ENCODE measurements at regions not wholly inside any gene's neighbourhood (a gene's known extent, or its start where the extent isn't known, plus 50 kb on each side); places are given as distances from the start of the nearest gene placed in this dataset.

DNA sequence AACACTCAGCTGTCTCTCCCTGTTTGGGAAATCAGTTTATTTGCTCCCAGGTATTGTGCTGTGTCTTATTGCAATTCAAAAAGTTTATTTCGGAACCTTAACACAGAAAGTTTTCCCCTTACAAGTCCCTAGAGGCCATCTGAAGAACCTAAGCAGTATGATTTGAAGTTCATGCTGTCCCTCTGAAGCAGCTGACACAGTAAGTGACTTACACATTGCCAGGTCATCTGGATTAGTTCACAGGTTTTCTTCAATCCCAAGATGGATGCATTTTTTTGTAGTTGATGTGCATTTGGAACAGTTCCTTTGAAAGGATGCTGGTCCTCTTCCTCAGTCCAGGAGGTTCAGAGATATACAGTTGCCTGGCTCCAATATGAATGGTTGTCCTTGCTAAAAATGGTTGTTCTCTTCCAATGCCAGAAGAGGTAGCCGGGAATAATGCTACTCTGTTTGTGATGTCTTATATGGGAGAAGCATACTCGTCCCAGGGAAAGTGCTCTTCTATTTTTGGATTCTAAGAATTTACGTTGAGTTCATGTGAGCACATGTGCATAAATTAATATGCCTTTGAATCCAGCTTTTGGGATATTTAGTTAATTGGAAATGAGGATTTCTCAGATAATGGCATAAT is 183.5 kb upstream of the PHYHIPL start:
- Histone ChIP-seq H3K36me3 (ENCODE audit: insufficient read depth, low read depth, low read length) (no peaks in the 10 kb centered on the region), H3K27ac (ENCODE audit: low read length) (no peak overlapping the region), H3K9me3 (ENCODE audit: insufficient read depth, low read depth, low read length) (peaks cover 8% of the 10 kb centered on the region), H3K4me1 (ENCODE audit: insufficient read depth, low read length) (no peaks in the 10 kb centered on the region), H3K27me3 (ENCODE audit: insufficient read depth, low read length) (no peaks in the 10 kb centered on the region), H3K4me3 (ENCODE audit: low read length) (no peak overlapping the region), H3K9ac (ENCODE audit: low read depth, low read length) (no peak overlapping the region)

DNA sequence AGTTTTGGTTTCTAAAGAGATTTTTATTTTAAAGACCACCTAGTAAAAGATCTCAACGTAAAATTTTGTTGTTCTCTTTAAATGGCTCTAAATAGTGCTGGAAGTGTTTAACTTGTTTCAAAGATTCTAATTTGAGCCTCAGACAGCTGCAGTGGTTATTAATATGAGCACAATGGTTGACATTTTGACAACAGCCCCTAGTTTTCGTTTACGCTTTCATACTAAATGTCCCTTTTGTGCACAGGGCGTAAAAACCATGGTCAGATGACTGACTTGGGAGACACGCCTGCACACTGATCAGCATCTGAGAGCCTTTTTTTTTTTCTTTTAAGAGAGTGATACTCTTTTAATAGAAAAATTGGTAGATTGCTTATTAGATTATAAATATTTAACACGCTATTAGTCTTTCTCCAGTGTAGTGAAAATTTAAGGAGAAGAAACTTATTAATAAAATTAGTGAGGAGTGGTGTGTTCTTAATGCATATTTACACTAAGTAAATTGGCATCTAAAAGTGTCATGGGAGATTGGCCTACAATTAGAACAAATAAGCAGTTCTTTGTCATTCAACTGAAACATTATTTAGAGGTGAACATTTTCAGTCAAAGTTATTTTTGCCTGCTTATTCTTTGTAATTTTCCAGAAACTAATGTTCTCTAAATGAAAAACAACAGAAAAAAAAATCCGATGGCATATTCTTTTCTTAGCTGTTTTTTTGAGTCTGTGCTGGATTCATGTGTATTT is 182.8 kb upstream of the PHYHIPL start:
- no peaks in the 10 kb centered on the region for H3K36me3 ChIP-seq (ENCODE audit: insufficient read depth, low read depth, low read length)
- H3K27ac ChIP-seq (ENCODE audit: low read length): no peak overlapping the region
- H3K9ac ChIP-seq (ENCODE audit: low read depth, low read length): no peak overlapping the region
- no peak overlapping the region for H3K4me3 ChIP-seq (ENCODE audit: low read length)
- peaks cover 8% of the 10 kb centered on the region for H3K9me3 ChIP-seq (ENCODE audit: insufficient read depth, low read depth, low read length)
- H3K27me3 ChIP-seq (ENCODE audit: insufficient read depth, low read length): no peaks in the 10 kb centered on the region
- H3K4me1 ChIP-seq (ENCODE audit: insufficient read depth, low read length): no peaks in the 10 kb centered on the region

DNA sequence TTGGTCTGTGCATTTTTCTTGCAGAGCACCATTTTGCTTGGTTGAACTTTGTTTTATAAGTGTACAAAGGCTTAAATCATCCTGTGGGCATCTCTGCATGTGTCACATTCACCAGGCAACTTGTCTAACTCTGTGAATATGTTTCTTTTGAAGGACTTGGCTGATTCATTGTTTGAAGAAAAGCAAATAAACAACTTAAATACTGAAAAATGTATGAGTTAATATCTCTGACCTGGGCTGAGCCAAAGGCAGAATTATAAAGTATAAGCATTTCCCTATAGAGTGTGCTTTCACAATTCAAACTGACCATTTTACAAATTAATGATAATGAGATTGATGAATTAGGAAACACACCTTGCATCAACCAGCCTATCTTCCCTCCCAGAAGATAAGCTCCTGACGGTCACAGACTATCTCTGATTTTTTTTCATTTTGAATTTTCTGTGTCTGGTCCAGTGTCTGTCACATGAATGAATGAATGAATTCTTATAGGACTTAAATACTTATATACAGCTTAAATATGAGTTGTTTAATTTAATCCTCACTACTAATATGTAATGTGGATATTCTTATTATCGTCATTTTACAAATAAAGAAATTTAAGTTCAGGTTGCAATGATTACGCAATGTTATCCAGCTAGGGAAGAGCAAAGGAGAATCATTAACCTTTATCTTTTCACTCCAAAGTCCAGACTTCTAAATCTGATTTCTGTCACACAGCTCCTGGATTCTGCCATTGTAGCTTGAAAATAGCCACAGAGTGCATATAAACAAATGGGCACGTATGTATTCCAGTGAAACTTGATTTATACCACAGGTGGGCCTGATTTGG is 182.0 kb upstream of the PHYHIPL start:
- Histone ChIP-seq H3K9ac (ENCODE audit: low read depth, low read length) (no peak overlapping the region), H3K27ac (ENCODE audit: low read length) (no peak overlapping the region), H3K36me3 (ENCODE audit: insufficient read depth, low read depth, low read length) (no peaks in the 10 kb centered on the region), H3K4me3 (ENCODE audit: low read length) (no peak overlapping the region), H3K4me1 (ENCODE audit: insufficient read depth, low read length) (no peaks in the 10 kb centered on the region), H3K27me3 (ENCODE audit: insufficient read depth, low read length) (no peaks in the 10 kb centered on the region), H3K9me3 (ENCODE audit: insufficient read depth, low read depth, low read length) (peaks cover 8% of the 10 kb centered on the region)

DNA sequence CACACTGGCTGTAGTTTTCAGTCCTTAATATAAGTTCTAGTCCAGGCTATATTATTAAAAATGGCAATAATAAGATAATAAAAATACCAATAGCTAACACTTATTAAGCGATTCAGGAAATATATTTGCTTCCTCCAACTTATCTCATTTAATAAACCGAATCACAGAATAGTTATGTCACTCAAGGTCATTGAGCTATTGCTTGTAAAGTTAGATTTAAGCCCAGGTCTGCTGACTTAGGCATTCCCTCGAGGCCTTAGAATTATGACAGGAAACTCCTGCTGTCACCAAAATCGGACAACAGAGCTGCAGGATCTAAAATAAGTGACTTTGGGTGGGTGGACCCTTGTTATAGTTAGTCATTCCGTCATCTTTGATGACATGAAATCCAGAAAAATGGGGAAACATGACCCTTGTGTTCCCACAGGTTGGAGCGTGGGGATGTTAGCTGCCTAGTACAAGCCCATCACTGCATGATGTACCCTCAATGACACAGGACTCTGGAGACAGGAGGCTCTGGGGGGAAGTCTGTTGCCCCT is 181.3 kb upstream of the PHYHIPL start:
- H3K27me3 ChIP-seq (ENCODE audit: insufficient read depth, low read length): no peaks in the 10 kb centered on the region
- no peaks in the 10 kb centered on the region for H3K36me3 ChIP-seq (ENCODE audit: insufficient read depth, low read depth, low read length)
- no peak overlapping the region for H3K27ac ChIP-seq (ENCODE audit: low read length)
- H3K9me3 ChIP-seq (ENCODE audit: insufficient read depth, low read depth, low read length): peaks cover 3% of the 10 kb centered on the region
- H3K9ac ChIP-seq (ENCODE audit: low read depth, low read length): no peak overlapping the region
- H3K4me1 ChIP-seq (ENCODE audit: insufficient read depth, low read length): no peaks in the 10 kb centered on the region
- H3K4me3 ChIP-seq (ENCODE audit: low read length): no peak overlapping the region

DNA sequence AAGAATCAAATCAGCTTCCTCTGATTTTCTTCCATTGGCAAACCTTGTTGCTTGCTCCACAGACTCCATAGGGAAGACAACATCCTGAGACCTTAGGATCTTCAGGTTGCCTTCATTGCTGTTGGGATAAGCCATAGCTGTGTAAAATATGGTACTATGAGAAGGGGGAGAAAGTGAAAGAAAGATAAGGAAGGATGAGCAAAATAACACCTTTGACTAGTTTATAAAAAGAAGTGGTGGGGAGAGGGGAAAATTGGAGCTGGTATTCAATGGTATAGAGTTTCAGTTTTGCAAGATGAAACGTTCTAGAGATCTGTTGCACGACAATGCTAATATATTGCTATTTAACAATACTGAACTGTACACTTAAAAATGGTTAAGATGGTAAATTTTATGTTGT is 180.4 kb upstream of the PHYHIPL start:
- no peaks in the 10 kb centered on the region for H3K9me3 ChIP-seq (ENCODE audit: insufficient read depth, low read depth, low read length)
- H3K27ac ChIP-seq (ENCODE audit: low read length): no peak overlapping the region
- no peaks in the 10 kb centered on the region for H3K27me3 ChIP-seq (ENCODE audit: insufficient read depth, low read length)
- no peak overlapping the region for H3K9ac ChIP-seq (ENCODE audit: low read depth, low read length)
- H3K4me1 ChIP-seq (ENCODE audit: insufficient read depth, low read length): no peaks in the 10 kb centered on the region
- no peaks in the 10 kb centered on the region for H3K36me3 ChIP-seq (ENCODE audit: insufficient read depth, low read depth, low read length)
- no peak overlapping the region for H3K4me3 ChIP-seq (ENCODE audit: low read length)

DNA sequence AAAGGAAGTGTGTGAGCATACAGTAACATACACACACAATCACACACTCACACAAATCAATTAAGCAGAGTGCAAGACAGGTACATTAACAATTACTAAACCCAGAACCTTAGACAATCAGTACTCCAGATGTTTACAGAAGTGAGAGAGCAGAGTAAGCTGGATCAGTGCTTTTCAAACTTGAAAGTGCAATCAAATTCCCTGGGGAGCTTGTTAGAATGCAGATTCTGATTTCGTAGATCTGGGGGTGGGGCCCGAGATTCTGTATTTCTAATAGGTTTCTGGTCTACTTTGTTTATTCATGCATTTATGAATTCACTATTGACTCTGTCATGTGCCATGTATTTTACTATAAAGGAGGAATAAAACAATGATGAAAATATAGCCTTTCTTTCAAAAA is 179.6 kb upstream of the PHYHIPL start:
- H3K27me3 ChIP-seq (ENCODE audit: insufficient read depth, low read length): no peaks in the 10 kb centered on the region
- no peak overlapping the region for H3K4me3 ChIP-seq (ENCODE audit: low read length)
- H3K9ac ChIP-seq (ENCODE audit: low read depth, low read length): no peak overlapping the region
- no peaks in the 10 kb centered on the region for H3K36me3 ChIP-seq (ENCODE audit: insufficient read depth, low read depth, low read length)
- no peaks in the 10 kb centered on the region for H3K4me1 ChIP-seq (ENCODE audit: insufficient read depth, low read length)
- no peak overlapping the region for H3K27ac ChIP-seq (ENCODE audit: low read length)
- H3K9me3 ChIP-seq (ENCODE audit: insufficient read depth, low read depth, low read length): no peaks in the 10 kb centered on the region

DNA sequence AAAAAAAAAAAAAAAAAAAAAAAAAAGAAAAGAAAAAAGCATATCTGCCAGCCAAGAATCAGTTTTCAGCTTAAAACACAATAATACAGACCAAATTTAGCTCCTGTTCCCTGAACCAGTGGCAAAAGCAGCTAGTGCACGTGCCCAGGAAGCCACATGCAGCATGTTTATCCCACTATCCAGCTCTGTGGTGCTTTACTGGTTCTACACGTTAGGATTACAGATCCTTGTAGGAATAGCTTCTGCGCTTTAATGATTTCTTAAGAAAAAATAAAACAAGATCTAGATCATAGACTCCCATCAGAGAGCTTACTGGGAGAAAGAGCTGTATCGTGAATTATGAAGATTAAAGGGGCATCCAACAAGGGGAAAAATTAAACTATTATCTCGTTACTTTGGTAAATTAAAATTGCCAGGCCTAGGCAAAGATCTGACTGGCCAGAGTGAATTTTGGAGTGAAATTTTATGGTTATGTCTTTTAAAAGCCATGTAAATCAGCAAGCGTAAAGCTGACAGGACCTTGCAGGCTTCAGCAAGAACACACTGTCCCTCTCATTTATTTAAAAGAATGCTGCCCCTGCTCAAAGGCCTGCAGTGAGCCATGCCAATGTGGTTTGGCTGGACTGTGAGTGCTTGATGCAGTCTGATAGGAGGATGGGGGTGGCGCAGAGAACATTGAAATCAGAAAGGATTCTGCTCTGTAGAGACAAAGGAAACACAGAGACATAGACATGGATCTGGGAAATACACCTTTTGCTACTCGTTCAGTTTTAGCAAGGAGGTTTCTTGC is 177.3 kb upstream of the PHYHIPL start:
- Histone ChIP-seq H3K4me3 (ENCODE audit: low read length) (no peak overlapping the region), H3K4me1 (ENCODE audit: insufficient read depth, low read length) (no peaks in the 10 kb centered on the region), H3K27ac (ENCODE audit: low read length) (no peak overlapping the region), H3K9ac (ENCODE audit: low read depth, low read length) (no peak overlapping the region), H3K36me3 (ENCODE audit: insufficient read depth, low read depth, low read length) (no peaks in the 10 kb centered on the region), H3K9me3 (ENCODE audit: insufficient read depth, low read depth, low read length) (no peaks in the 10 kb centered on the region), H3K27me3 (ENCODE audit: insufficient read depth, low read length) (no peaks in the 10 kb centered on the region)

DNA sequence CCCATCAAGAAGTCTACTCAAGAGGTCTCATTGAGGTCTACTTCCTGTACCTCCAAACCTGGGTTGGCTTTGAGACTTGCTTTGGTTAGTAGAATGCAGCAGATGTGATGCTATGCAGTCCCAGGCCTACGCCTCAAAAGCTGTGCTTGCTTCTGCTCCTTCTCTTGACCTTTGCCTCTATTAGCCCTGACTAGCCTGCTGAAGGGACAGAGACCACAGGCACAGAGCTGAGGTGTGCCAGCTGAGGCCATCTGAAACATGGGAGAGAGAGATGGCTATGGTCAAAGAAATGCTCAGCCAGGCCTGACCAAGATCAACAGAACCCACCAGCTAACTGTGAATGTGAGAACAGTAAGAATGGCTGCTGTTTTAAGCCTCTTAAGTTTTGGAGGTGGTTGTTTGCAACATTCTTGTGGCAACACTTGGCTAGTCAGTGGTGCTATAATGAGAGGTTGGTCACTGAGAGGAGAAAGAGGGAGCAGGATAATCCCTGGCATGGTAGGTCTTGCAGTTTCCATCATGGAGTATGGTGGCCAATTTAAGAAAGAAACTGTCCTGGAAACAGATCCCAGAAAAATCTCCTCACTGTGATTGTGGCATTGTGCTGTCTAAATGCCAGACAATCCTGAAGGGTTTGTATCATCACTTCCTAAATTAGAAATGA is 176.1 kb upstream of the PHYHIPL start:
- Histone ChIP-seq H3K9me3 (ENCODE audit: insufficient read depth, low read depth, low read length) (no peaks in the 10 kb centered on the region), H3K4me3 (ENCODE audit: low read length) (no peak overlapping the region), H3K4me1 (ENCODE audit: insufficient read depth, low read length) (no peaks in the 10 kb centered on the region), H3K27ac (ENCODE audit: low read length) (no peak overlapping the region), H3K36me3 (ENCODE audit: insufficient read depth, low read depth, low read length) (no peaks in the 10 kb centered on the region), H3K9ac (ENCODE audit: low read depth, low read length) (no peak overlapping the region), H3K27me3 (ENCODE audit: insufficient read depth, low read length) (no peaks in the 10 kb centered on the region)

DNA sequence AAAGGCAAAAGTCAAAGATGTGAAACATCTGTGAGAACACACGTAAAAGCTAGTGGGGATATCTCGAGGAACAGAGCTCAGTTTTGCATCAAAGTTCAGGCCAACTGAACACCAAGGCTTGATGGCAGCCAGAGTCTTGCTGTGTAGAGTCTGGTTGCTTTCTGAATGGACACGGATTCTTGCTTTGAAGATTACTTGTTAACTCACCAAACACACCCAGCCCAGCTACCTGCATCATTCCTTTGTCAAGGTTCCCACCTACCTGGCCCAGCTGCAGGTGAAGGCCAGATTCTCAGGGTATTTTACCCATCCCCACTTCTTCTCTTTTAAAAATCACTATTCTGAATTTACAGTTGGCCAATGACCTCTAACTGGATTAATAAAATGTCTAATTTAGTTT is 174.4 kb upstream of the PHYHIPL start:
- H3K27ac ChIP-seq (ENCODE audit: low read length): no peak overlapping the region
- no peaks in the 10 kb centered on the region for H3K27me3 ChIP-seq (ENCODE audit: insufficient read depth, low read length)
- H3K36me3 ChIP-seq (ENCODE audit: insufficient read depth, low read depth, low read length): no peaks in the 10 kb centered on the region
- no peaks in the 10 kb centered on the region for H3K9me3 ChIP-seq (ENCODE audit: insufficient read depth, low read depth, low read length)
- H3K4me1 ChIP-seq (ENCODE audit: insufficient read depth, low read length): no peaks in the 10 kb centered on the region
- no peak overlapping the region for H3K9ac ChIP-seq (ENCODE audit: low read depth, low read length)
- no peak overlapping the region for H3K4me3 ChIP-seq (ENCODE audit: low read length)

DNA sequence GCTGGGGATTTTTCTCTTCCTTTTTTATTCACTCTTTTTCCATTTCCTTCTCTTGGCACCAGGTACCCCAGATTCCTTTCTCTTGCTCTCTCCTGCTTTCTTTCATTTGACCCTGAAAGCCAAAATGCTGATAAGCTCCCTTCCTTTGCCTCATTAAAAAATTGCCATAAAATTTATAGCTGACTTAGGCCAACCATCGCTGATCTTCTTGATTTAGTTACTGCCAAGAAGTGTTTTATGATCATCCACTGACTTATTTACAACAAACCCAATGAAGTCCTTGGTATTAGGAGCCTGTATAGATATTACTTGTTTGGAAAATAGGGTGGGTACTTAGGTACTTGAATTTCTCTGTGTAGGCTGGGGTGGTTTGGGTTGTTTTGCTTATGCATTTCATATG is 173.2 kb upstream of the PHYHIPL start:
- Histone ChIP-seq H3K9me3 (ENCODE audit: insufficient read depth, low read depth, low read length) (no peaks in the 10 kb centered on the region), H3K9ac (ENCODE audit: low read depth, low read length) (no peak overlapping the region), H3K27me3 (ENCODE audit: insufficient read depth, low read length) (no peaks in the 10 kb centered on the region), H3K36me3 (ENCODE audit: insufficient read depth, low read depth, low read length) (no peaks in the 10 kb centered on the region), H3K4me1 (ENCODE audit: insufficient read depth, low read length) (no peaks in the 10 kb centered on the region), H3K4me3 (ENCODE audit: low read length) (no peak overlapping the region), H3K27ac (ENCODE audit: low read length) (no peak overlapping the region)

DNA sequence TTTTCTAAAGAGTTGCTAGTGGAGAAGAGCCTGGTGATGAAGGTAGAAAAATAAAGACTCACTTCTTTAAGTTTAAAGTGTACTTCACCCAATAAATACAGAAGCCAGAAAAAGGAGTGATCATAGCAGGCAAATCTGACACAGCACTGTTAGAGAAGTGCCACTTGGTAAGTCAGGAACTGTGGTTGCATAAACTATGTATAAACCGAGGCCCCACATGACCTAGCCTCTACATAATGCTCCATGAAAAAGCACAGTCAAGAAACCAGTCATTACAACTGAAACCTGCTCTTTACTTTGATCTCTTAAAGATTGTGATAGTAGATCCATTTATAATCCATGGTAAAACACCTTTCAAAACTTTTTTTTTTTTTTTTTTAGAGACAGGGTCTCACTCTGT is 172.1 kb upstream of the PHYHIPL start:
- Histone ChIP-seq H3K36me3 (ENCODE audit: insufficient read depth, low read depth, low read length) (no peaks in the 10 kb centered on the region), H3K27ac (ENCODE audit: low read length) (no peak overlapping the region), H3K9me3 (ENCODE audit: insufficient read depth, low read depth, low read length) (no peaks in the 10 kb centered on the region), H3K9ac (ENCODE audit: low read depth, low read length) (no peak overlapping the region), H3K4me3 (ENCODE audit: low read length) (no peak overlapping the region), H3K4me1 (ENCODE audit: insufficient read depth, low read length) (no peaks in the 10 kb centered on the region), H3K27me3 (ENCODE audit: insufficient read depth, low read length) (no peaks in the 10 kb centered on the region)
